Stimulated activated CD4-positive, alpha-beta T cell treated with anti-CD3 and anti-CD28 coated beads, Interleukin-15, amount 100 ng/mL, for 24 hours (primary cell): ENCODE measurements at regions not wholly inside any gene's neighbourhood (a gene's known extent, or its start where the extent isn't known, plus 50 kb on each side); places are given as distances from the start of the nearest gene placed in this dataset.
"Not testable (repeated sequence)": the region's sequence is repeated elsewhere in the genome, so short reads cannot be mapped to it uniquely, and the experiment has no call there.

ENCODE experiments used
- DNase-seq: peaks from one replicate; pipeline ENCODE4 v3.0.0-alpha.2; 2020

GRCh38 chr2:180927030-180927686 is 53.2 kb upstream of the UBE2E3 start:
- DNase-seq: no peak

- no peak for DNase-seq
Measured at GRCh38 chr2:180925700-180926099, 54.7 kb upstream of the UBE2E3 start.

GRCh38 chr2:180924063-180924462 is 56.3 kb upstream of the UBE2E3 start:
- no peak for DNase-seq

GRCh38 chr2:180910831-180911665 is 69.4 kb upstream of the UBE2E3 start:
- no peak for DNase-seq

GRCh38 chr2:180907731-180908130 is 72.7 kb upstream of the UBE2E3 start:
- DNase-seq: no peak

- DNase-seq: no peak
Measured at GRCh38 chr2:180905461-180905860, 74.9 kb upstream of the UBE2E3 start.

GRCh38 chr2:180905002-180905401 is 75.4 kb upstream of the UBE2E3 start:
- DNase-seq: no peak

- DNase-seq: no peak
Measured at GRCh38 chr2:180901331-180901730, 79.1 kb upstream of the UBE2E3 start.

GRCh38 chr2:180893752-180894151 is 86.7 kb upstream of the UBE2E3 start:
- no peak for DNase-seq

GRCh38 chr2:180892091-180892490 is 88.3 kb upstream of the UBE2E3 start:
- DNase-seq: no peak

GRCh38 chr2:180891360-180891759 is 89.0 kb upstream of the UBE2E3 start:
- DNase-seq: no peak

- DNase-seq: no peak
Measured at GRCh38 chr2:180890781-180891180, 89.6 kb upstream of the UBE2E3 start.

- no peak for DNase-seq
Measured at GRCh38 chr2:180882959-180883358, 97.4 kb upstream of the UBE2E3 start.

GRCh38 chr2:180876506-180876905 is 103.9 kb upstream of the UBE2E3 start:
- no peak for DNase-seq

- no peak for DNase-seq
Measured at GRCh38 chr2:180873219-180873618, 107.2 kb upstream of the UBE2E3 start.

GRCh38 chr2:180872781-180873180 is 107.6 kb upstream of the UBE2E3 start:
- not testable (repeated sequence) for DNase-seq

GRCh38 chr2:180872255-180872654 is 108.2 kb upstream of the UBE2E3 start:
- no peak for DNase-seq

- no peak for DNase-seq
Measured at GRCh38 chr2:180871649-180872048, 108.8 kb upstream of the UBE2E3 start.

- DNase-seq: no peak
Measured at GRCh38 chr2:180849851-180850250, 130.6 kb upstream of the UBE2E3 start.

GRCh38 chr2:180848393-180848792 is 132.0 kb upstream of the UBE2E3 start:
- DNase-seq: no peak

GRCh38 chr2:180846756-180847472 is 133.5 kb upstream of the UBE2E3 start:
- no peak for DNase-seq

- no peak for DNase-seq
Measured at GRCh38 chr2:180842461-180842860, 137.9 kb upstream of the UBE2E3 start.

GRCh38 chr2:180840641-180841040 is 139.8 kb upstream of the UBE2E3 start:
- DNase-seq: no peak

- no peak for DNase-seq
Measured at GRCh38 chr2:180829836-180830235, 150.6 kb upstream of the UBE2E3 start.
